ENCODE measurements at regions not wholly inside any gene's neighbourhood (a gene's known extent, or its start where the extent isn't known, plus 50 kb on each side); places are given as distances from the start of the nearest gene placed in this dataset.

DNA sequence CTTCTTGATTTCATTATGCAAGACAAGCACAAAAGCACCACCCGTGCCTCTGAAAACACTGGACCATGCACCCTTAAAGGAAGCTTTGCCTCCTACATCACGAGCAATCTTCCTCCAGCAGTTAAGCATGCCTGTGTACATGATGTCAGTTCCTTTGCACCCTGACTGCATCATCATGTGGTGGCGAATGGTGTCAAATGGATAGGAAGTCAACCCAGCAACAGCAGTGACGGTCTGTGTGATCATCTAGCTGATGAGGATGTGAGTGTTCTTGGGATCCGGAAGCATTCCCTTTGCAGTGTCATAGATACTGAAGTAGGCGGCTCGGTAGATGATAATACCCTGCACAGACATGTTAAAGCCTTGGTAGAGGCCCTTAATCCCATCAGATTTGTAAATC lies 240.7 kb upstream of the FAM98A start:
- Histone ChIP-seq H3K9me3 (ENCODE audit: control insufficient read depth, low read length) (no peaks in the 10 kb centered on the region), H3K27ac (ENCODE audit: insufficient read depth, low read length, poor library complexity, severe bottlenecking) (no peak overlapping the region), H3K4me1 (ENCODE audit: control insufficient read depth, insufficient read depth, low read length, poor library complexity, severe bottlenecking) (no peaks in the 10 kb centered on the region), H3K4me3 (ENCODE audit: insufficient read depth, low read depth, low read length, poor library complexity, severe bottlenecking) (no peak overlapping the region), H3K36me3 (ENCODE audit: control insufficient read depth, insufficient read depth, low read length) (no peaks in the 10 kb centered on the region), H3K27me3 (replicated peaks; ENCODE audit: control insufficient read depth, insufficient read depth, low read length, poor library complexity, severe bottlenecking) (no peaks in the 10 kb centered on the region)
- DNase-seq, result no peak

DNA sequence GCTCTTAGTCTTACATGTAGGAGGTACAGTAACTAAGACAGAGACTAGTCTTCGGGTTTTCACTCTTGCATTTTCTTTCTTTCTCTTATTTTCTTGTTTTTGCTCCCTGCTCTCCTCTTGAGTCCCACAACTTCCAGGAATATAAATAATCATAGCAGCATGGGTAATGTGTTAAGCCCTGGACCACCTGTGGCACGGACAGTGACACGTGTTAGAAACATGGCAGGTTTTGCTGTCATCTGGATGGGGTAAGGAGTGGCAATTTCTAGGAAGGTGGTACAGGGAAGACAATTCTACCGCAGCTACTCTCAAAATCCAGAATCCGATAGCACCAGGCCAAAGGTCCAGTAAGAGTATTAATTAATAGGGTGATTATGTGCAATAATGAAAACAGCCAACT lies 237.5 kb upstream of the FAM98A start:
- H3K9me3 ChIP-seq (ENCODE audit: control insufficient read depth, low read length), result no peaks in the 10 kb centered on the region
- H3K4me3 ChIP-seq (ENCODE audit: insufficient read depth, low read depth, low read length, poor library complexity, severe bottlenecking), result no peak overlapping the region
- H3K27ac ChIP-seq (ENCODE audit: insufficient read depth, low read length, poor library complexity, severe bottlenecking), result no peak overlapping the region
- no peak for DNase-seq
- no peaks in the 10 kb centered on the region for H3K27me3 ChIP-seq (replicated peaks; ENCODE audit: control insufficient read depth, insufficient read depth, low read length, poor library complexity, severe bottlenecking)
- H3K36me3 ChIP-seq (ENCODE audit: control insufficient read depth, insufficient read depth, low read length), result no peaks in the 10 kb centered on the region
- no peaks in the 10 kb centered on the region for H3K4me1 ChIP-seq (ENCODE audit: control insufficient read depth, insufficient read depth, low read length, poor library complexity, severe bottlenecking)

DNA sequence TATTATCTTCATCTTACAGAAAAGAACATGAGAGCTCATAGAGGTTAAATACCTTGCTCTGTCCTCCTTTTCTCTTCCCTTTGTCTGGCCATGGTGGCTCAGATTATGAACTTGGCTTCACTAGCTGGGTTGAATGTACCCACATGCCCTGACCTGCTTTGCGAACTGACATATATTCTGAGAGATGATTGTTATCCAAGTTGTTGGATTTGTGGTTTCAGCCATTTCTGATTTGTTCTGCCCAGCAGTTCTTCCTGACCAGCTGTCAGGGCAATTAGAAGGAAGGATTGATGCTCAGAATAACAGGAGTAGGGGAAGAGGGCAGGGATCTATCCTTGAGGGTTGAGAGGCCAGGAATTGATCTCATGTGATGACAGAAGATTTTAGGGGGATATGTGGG lies 236.8 kb upstream of the FAM98A start:
- DNase-seq, result no peak
- H3K4me1 ChIP-seq (ENCODE audit: control insufficient read depth, insufficient read depth, low read length, poor library complexity, severe bottlenecking), result no peaks in the 10 kb centered on the region
- no peak overlapping the region for H3K4me3 ChIP-seq (ENCODE audit: insufficient read depth, low read depth, low read length, poor library complexity, severe bottlenecking)
- no peaks in the 10 kb centered on the region for H3K9me3 ChIP-seq (ENCODE audit: control insufficient read depth, low read length)
- no peaks in the 10 kb centered on the region for H3K27me3 ChIP-seq (replicated peaks; ENCODE audit: control insufficient read depth, insufficient read depth, low read length, poor library complexity, severe bottlenecking)
- H3K36me3 ChIP-seq (ENCODE audit: control insufficient read depth, insufficient read depth, low read length), result no peaks in the 10 kb centered on the region
- no peak overlapping the region for H3K27ac ChIP-seq (ENCODE audit: insufficient read depth, low read length, poor library complexity, severe bottlenecking)

DNA sequence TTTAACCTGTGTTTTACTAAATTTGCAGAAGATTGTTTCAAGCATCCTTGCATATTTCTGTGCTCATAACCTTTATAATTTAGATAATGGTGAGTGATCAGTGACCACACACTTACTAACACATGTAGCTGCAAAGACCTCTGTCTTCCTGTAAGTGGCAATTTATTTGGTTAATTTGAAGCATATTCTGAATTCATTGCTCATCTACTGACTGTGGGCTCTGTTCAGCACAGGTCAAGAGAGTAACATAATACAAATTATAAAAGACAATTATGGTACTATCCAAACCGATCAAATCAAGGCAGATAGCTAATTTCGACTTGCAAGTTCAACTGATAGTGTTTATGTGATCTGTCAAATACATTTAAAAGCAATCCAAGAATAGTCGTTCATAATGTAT lies 223.9 kb upstream of the FAM98A start:
- H3K36me3 ChIP-seq (ENCODE audit: control insufficient read depth, insufficient read depth, low read length), result no peaks in the 10 kb centered on the region
- DNase-seq, result no peak
- no peak overlapping the region for H3K27ac ChIP-seq (ENCODE audit: insufficient read depth, low read length, poor library complexity, severe bottlenecking)
- H3K4me3 ChIP-seq (ENCODE audit: insufficient read depth, low read depth, low read length, poor library complexity, severe bottlenecking), result no peak overlapping the region
- H3K4me1 ChIP-seq (ENCODE audit: control insufficient read depth, insufficient read depth, low read length, poor library complexity, severe bottlenecking), result no peaks in the 10 kb centered on the region
- H3K9me3 ChIP-seq (ENCODE audit: control insufficient read depth, low read length), result no peaks in the 10 kb centered on the region
- no peaks in the 10 kb centered on the region for H3K27me3 ChIP-seq (replicated peaks; ENCODE audit: control insufficient read depth, insufficient read depth, low read length, poor library complexity, severe bottlenecking)

DNA sequence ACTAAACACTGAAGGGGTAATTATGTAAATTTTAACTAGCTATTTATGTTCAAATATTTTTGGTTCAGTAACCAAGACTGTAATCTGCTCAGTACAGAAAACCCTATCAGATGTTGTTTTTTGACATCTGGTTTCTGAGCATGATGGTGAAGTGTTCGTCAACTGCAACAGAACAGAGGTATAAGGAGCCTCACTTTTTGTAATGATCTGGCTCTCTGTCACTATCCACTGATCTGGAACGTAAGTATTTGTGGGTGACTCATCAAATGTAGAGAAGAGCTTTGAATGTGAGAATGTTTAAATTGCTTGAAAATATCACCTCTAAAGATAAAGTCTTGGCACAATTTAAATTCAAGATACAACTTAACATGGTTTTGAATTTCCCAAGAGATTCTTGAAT lies 213.6 kb upstream of the FAM98A start:
- H3K4me3 ChIP-seq (ENCODE audit: insufficient read depth, low read depth, low read length, poor library complexity, severe bottlenecking), result no peak overlapping the region
- H3K9me3 ChIP-seq (ENCODE audit: control insufficient read depth, low read length), result no peaks in the 10 kb centered on the region
- H3K4me1 ChIP-seq (ENCODE audit: control insufficient read depth, insufficient read depth, low read length, poor library complexity, severe bottlenecking), result no peaks in the 10 kb centered on the region
- no peak overlapping the region for H3K27ac ChIP-seq (ENCODE audit: insufficient read depth, low read length, poor library complexity, severe bottlenecking)
- no peaks in the 10 kb centered on the region for H3K36me3 ChIP-seq (ENCODE audit: control insufficient read depth, insufficient read depth, low read length)
- H3K27me3 ChIP-seq (replicated peaks; ENCODE audit: control insufficient read depth, insufficient read depth, low read length, poor library complexity, severe bottlenecking), result no peaks in the 10 kb centered on the region
- no peak for DNase-seq

DNA sequence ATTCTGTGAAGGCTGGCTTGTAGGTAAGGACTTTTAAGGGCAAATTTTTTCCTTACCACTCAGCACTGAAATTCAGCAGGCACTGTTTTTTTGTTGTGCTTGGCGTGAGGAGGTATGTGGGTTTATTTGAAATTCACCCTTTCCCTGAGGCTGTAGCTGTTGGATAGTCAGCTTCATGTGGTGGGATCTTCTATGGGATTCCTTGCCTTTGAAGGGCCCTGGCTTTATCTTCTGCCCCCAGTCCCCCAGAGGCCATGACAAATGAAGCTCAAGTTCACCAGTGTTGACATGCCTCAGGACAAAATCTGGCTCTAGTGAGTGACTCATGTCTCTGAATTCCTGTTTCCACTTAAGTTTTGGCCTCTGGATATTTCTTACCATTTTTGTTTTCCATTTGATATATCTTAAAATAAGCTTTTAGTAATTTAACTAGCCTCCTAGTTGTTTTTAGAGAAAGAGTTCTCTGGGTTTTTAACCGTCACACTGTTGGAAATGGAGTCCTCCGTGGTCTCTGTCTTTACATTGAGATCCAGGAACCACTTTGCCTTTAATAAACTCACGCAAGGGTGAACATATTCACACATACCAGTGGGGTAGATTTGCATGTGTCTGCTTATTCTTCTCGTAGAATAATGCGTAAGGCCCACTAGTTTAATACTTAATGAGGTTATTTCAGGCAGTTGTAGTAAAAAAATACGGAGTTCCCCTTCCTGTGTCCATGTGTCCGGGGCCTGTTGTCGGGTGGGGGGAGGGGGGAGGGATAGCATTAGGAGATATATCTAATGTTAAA lies 211.1 kb upstream of the FAM98A start:
- no peak for DNase-seq
- no peaks in the 10 kb centered on the region for H3K4me1 ChIP-seq (ENCODE audit: control insufficient read depth, insufficient read depth, low read length, poor library complexity, severe bottlenecking)
- no peaks in the 10 kb centered on the region for H3K27me3 ChIP-seq (replicated peaks; ENCODE audit: control insufficient read depth, insufficient read depth, low read length, poor library complexity, severe bottlenecking)
- H3K27ac ChIP-seq (ENCODE audit: insufficient read depth, low read length, poor library complexity, severe bottlenecking), result no peak overlapping the region
- H3K4me3 ChIP-seq (ENCODE audit: insufficient read depth, low read depth, low read length, poor library complexity, severe bottlenecking), result no peak overlapping the region
- no peaks in the 10 kb centered on the region for H3K36me3 ChIP-seq (ENCODE audit: control insufficient read depth, insufficient read depth, low read length)
- H3K9me3 ChIP-seq (ENCODE audit: control insufficient read depth, low read length), result no peaks in the 10 kb centered on the region

DNA sequence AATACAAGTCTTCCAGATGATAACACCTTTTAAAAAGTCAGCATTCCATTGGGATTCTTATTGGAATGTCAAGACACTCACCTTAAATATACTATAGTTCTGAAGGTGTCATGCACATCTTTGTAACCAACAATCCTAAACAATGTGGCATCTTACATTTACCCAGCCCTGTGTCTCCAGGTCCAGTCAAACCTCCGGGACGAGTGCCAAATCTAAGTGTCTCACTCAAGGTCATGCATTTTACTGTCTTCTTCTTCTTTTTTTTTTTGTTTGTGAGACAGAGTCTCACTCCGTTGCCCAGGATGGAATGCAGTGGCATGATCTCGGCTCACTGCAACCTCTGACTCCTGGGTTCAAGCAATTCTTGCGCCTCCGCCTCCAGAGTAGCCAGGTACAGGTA lies 206.9 kb upstream of the FAM98A start:
- H3K27me3 ChIP-seq (replicated peaks; ENCODE audit: control insufficient read depth, insufficient read depth, low read length, poor library complexity, severe bottlenecking), result no peaks in the 10 kb centered on the region
- H3K4me1 ChIP-seq (ENCODE audit: control insufficient read depth, insufficient read depth, low read length, poor library complexity, severe bottlenecking), result no peaks in the 10 kb centered on the region
- H3K4me3 ChIP-seq (ENCODE audit: insufficient read depth, low read depth, low read length, poor library complexity, severe bottlenecking), result no peak overlapping the region
- no peak for DNase-seq
- no peaks in the 10 kb centered on the region for H3K36me3 ChIP-seq (ENCODE audit: control insufficient read depth, insufficient read depth, low read length)
- H3K27ac ChIP-seq (ENCODE audit: insufficient read depth, low read length, poor library complexity, severe bottlenecking), result no peak overlapping the region
- no peaks in the 10 kb centered on the region for H3K9me3 ChIP-seq (ENCODE audit: control insufficient read depth, low read length)

DNA sequence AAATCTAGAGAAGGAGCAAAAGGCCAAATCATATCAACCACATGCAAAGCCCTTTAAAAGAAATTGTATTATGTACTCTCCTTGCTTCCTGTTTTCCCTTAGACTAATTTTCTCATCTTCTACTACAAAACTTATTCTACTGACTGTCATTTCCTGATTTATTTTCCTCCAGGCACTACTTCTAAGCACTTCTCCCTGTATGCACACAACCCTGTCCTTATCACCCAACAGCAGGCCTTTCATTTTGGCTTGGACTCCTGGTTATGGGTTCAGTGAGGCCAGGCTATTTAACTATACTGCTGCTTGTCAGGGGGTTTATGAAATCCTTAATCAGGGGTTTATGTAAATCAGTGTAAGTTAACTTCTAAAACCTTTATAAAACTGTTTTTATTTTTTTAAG lies 205.1 kb upstream of the FAM98A start:
- H3K27me3 ChIP-seq (replicated peaks; ENCODE audit: control insufficient read depth, insufficient read depth, low read length, poor library complexity, severe bottlenecking), result no peaks in the 10 kb centered on the region
- H3K4me3 ChIP-seq (ENCODE audit: insufficient read depth, low read depth, low read length, poor library complexity, severe bottlenecking), result no peak overlapping the region
- H3K27ac ChIP-seq (ENCODE audit: insufficient read depth, low read length, poor library complexity, severe bottlenecking), result no peak overlapping the region
- no peaks in the 10 kb centered on the region for H3K36me3 ChIP-seq (ENCODE audit: control insufficient read depth, insufficient read depth, low read length)
- no peaks in the 10 kb centered on the region for H3K9me3 ChIP-seq (ENCODE audit: control insufficient read depth, low read length)
- no peaks in the 10 kb centered on the region for H3K4me1 ChIP-seq (ENCODE audit: control insufficient read depth, insufficient read depth, low read length, poor library complexity, severe bottlenecking)
- DNase-seq, result no peak

DNA sequence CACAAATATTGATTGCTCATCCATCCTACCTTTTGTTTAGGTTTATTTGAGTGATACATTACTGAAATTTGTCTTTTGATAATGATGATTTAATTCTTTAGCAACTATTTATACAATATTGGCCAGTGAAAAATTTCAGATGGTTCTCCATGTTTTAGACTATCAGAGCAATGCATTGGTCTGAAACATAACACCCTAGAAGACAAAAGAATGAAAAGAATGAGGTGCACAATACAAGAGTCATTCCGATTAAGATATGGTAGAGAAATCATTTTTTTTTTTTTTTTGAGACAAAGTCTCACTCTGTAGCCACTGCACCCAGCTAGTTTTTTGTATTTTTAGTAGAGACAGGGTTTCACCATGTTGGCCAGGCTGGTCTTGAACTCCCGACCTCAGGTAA lies 197.4 kb upstream of the FAM98A start:
- no peaks in the 10 kb centered on the region for H3K36me3 ChIP-seq (ENCODE audit: control insufficient read depth, insufficient read depth, low read length)
- H3K4me3 ChIP-seq (ENCODE audit: insufficient read depth, low read depth, low read length, poor library complexity, severe bottlenecking), result no peak overlapping the region
- H3K27me3 ChIP-seq (replicated peaks; ENCODE audit: control insufficient read depth, insufficient read depth, low read length, poor library complexity, severe bottlenecking), result no peaks in the 10 kb centered on the region
- no peak for DNase-seq
- H3K27ac ChIP-seq (ENCODE audit: insufficient read depth, low read length, poor library complexity, severe bottlenecking), result no peak overlapping the region
- no peaks in the 10 kb centered on the region for H3K9me3 ChIP-seq (ENCODE audit: control insufficient read depth, low read length)
- H3K4me1 ChIP-seq (ENCODE audit: control insufficient read depth, insufficient read depth, low read length, poor library complexity, severe bottlenecking), result no peaks in the 10 kb centered on the region

DNA sequence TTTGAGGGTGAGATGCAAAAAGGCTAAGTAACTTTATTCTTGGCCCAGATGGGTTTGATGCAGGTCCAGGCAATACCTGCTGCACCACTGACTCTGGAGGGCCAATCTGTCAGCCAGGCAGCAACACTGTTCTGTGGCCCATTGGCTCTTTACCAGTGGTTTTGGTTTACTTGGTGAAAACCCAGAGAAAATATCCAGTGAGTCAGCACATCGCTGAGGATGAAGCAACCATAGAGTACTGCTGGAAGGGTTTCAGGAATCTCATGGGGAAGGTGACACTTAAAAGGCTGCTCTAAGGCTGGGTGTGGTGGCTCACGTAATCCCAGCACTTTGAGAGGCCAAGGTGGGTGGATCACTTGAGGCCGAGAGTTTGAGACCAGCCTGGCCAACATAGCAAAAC lies 192.5 kb upstream of the FAM98A start:
- Histone ChIP-seq H3K27ac (ENCODE audit: insufficient read depth, low read length, poor library complexity, severe bottlenecking) (no peak overlapping the region), H3K4me1 (ENCODE audit: control insufficient read depth, insufficient read depth, low read length, poor library complexity, severe bottlenecking) (no peaks in the 10 kb centered on the region), H3K36me3 (ENCODE audit: control insufficient read depth, insufficient read depth, low read length) (no peaks in the 10 kb centered on the region), H3K4me3 (ENCODE audit: insufficient read depth, low read depth, low read length, poor library complexity, severe bottlenecking) (no peak overlapping the region), H3K9me3 (ENCODE audit: control insufficient read depth, low read length) (no peaks in the 10 kb centered on the region), H3K27me3 (replicated peaks; ENCODE audit: control insufficient read depth, insufficient read depth, low read length, poor library complexity, severe bottlenecking) (no peaks in the 10 kb centered on the region)
- no peak for DNase-seq
